ENCODE measurements at regions not wholly inside any gene's neighbourhood (a gene's known extent, or its start where the extent isn't known, plus 50 kb on each side); places are given as distances from the start of the nearest gene placed in this dataset.

GRCh38 chr3:95434491-95434890 lies 1371.6 kb downstream of the NSUN3 start:
- H3K4me3 ChIP-seq: no peak overlapping the region
- no peaks in the 10 kb centered on the region for H3K36me3 ChIP-seq
- DNase-seq: no peak
- H3K27me3 ChIP-seq: no peaks in the 10 kb centered on the region
- no peaks in the 10 kb centered on the region for H3K9me3 ChIP-seq

DNA sequence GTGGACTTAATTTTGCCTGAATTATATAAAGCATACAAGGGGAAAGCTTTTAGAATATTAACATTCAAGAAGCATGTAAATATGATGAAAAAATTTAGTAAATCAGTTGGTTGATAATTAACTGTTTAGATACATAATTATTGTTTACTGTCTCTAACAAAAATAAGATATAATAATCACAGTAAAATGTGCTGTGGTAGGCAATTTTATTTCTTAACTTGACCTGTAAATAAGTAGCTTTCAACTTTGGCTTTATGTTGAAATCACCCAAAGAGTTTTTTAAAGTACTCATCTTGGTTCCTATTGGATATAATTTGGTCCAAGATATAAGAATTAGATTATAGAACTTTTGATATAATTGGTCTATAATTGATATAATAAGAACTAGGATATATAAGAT lies 1374.5 kb downstream of the NSUN3 start:
- Histone ChIP-seq H3K9me3 (no peaks in the 10 kb centered on the region), H3K4me3 (no peak overlapping the region), H3K36me3 (no peaks in the 10 kb centered on the region), H3K27me3 (no peaks in the 10 kb centered on the region)
- no peak for DNase-seq

- no peak for DNase-seq
- no peaks in the 10 kb centered on the region for H3K9me3 ChIP-seq
- H3K27me3 ChIP-seq: no peaks in the 10 kb centered on the region
- no peak overlapping the region for H3K4me3 ChIP-seq
- no peaks in the 10 kb centered on the region for H3K36me3 ChIP-seq
These were observed 1375.4 kb downstream of the NSUN3 start for GRCh38 chr3:95438274-95438673.

DNA sequence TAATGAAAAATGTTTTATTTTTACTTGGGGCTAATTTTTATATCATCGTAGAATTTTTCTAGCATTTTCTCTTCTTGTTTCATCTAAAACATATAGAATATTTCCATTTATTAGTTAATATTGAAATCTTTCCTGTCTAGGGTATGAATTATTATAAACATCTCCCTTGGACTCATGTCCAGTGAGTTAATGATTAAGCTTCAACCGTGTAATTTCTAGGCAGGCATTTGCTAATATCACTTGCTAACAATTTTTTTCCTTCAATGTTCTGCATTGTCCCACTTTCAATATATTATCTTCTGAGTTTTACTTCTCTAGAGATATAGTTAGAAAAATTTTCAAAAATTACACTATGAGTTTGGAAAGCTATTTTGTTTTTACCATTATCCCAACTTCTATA lies 1371.6 kb upstream of the EPHA6 start:
- Histone ChIP-seq H3K27me3 (no peaks in the 10 kb centered on the region), H3K36me3 (no peaks in the 10 kb centered on the region), H3K4me3 (no peak overlapping the region), H3K9me3 (no peaks in the 10 kb centered on the region)
- DNase-seq: no peak

GRCh38 chr3:95449841-95450240 lies 1364.6 kb upstream of the EPHA6 start:
- Histone ChIP-seq H3K4me3 (no peak overlapping the region), H3K9me3 (no peaks in the 10 kb centered on the region), H3K36me3 (no peaks in the 10 kb centered on the region), H3K27me3 (no peaks in the 10 kb centered on the region)
- no peak for DNase-seq

DNA sequence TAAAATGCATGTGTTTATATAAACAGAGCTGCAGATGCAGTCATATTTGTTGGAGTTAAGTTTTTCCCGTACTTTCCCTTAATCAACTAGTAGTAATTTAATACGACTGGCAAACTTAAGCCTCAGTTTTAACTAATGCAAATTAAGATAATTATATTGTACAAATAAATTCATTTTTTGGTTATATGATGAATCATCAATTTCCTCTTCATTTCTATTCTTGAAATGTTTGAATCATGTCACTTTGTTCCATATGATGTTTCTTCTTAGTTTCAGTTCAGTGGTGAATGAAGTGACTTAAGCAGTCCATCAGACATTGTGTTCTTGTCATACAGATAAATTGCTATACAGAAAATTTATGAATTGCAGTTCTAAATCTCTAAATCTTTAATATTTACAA lies 1361.2 kb upstream of the EPHA6 start:
- DNase-seq: no peak
- Histone ChIP-seq H3K9me3 (no peaks in the 10 kb centered on the region), H3K27me3 (no peaks in the 10 kb centered on the region), H3K36me3 (no peaks in the 10 kb centered on the region), H3K4me3 (no peak overlapping the region; the same call in 1 of the 2 replicates)

GRCh38 chr3:95456835-95457234 lies 1357.6 kb upstream of the EPHA6 start:
- H3K27me3 ChIP-seq: no peaks in the 10 kb centered on the region
- DNase-seq: no peak
- no peaks in the 10 kb centered on the region for H3K9me3 ChIP-seq
- no peak overlapping the region for H3K4me3 ChIP-seq
- H3K36me3 ChIP-seq: no peaks in the 10 kb centered on the region

GRCh38 chr3:95459706-95460105 lies 1354.7 kb upstream of the EPHA6 start:
- H3K4me3 ChIP-seq: no peak overlapping the region

GRCh38 chr3:95460274-95460673 lies 1354.1 kb upstream of the EPHA6 start:
- H3K36me3 ChIP-seq: no peaks in the 10 kb centered on the region
- no peaks in the 10 kb centered on the region for H3K27me3 ChIP-seq
- no peak overlapping the region for H3K4me3 ChIP-seq
- no peak for DNase-seq
- H3K9me3 ChIP-seq: no peaks in the 10 kb centered on the region

More at GRCh38 chr3:95459706-95460105, 1354.7 kb upstream of the EPHA6 start:
- Histone ChIP-seq H3K27me3 (no peaks in the 10 kb centered on the region), H3K9me3 (no peaks in the 10 kb centered on the region), H3K36me3 (no peaks in the 10 kb centered on the region)
- no peak for DNase-seq

GRCh38 chr3:95462161-95462560 lies 1352.2 kb upstream of the EPHA6 start:
- no peaks in the 10 kb centered on the region for H3K36me3 ChIP-seq
- H3K4me3 ChIP-seq: no peak overlapping the region

DNA sequence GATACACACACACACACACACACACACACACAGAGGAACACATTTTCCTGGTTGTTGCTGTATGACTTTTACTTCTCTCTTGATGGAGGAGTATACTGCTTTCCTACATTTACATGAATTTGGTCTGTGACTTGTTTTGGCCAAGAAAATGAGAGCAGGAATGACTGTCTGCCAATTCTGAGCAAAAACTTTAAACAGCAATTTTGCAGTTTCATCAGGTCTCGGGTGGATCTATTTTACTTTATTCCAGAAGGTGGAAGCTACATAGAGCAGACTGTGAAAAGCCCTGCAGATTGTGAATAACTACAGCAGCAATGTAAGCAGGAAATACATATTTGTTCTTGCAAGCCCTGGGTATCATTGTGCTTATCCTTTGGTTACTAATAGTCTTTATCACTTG lies 1350.0 kb upstream of the EPHA6 start:
- Histone ChIP-seq H3K9me3 (no peaks in the 10 kb centered on the region), H3K36me3 (no peaks in the 10 kb centered on the region), H3K4me3 (no peak overlapping the region), H3K27me3 (no peaks in the 10 kb centered on the region)
- no peak for DNase-seq

More at GRCh38 chr3:95462161-95462560, 1352.2 kb upstream of the EPHA6 start:
- DNase-seq: no peak
- Histone ChIP-seq H3K27me3 (no peaks in the 10 kb centered on the region), H3K9me3 (no peaks in the 10 kb centered on the region)

- H3K36me3 ChIP-seq: no peaks in the 10 kb centered on the region
- DNase-seq: no peak
- no peaks in the 10 kb centered on the region for H3K27me3 ChIP-seq
- no peak overlapping the region for H3K4me3 ChIP-seq
- H3K9me3 ChIP-seq: no peaks in the 10 kb centered on the region
These were observed 1346.1 kb upstream of the EPHA6 start for GRCh38 chr3:95468331-95468730.

- no peak for DNase-seq
- Histone ChIP-seq H3K36me3 (no peaks in the 10 kb centered on the region), H3K9me3 (no peaks in the 10 kb centered on the region), H3K27me3 (no peaks in the 10 kb centered on the region), H3K4me3 (no peak overlapping the region)
These were observed 1340.1 kb upstream of the EPHA6 start for GRCh38 chr3:95474338-95474737.

DNA sequence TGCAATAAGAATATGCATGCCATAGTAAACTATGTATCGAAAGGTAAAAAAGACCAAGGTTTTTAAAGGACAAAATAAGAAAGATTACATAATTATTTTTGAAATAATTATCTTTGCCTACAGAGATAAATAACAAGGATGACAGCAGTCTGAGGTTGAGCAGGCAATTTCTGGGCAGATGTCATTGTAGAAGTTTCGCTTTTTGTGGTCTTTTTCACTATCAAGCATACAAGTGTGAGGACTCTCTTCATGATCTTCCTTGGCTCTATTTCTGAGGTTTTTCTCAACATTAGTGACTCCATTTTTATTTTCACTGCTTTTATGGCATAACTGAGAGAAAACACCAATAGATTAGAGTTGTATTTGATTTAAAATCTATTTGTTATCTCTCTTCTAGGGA lies 1337.9 kb upstream of the EPHA6 start:
- Histone ChIP-seq H3K4me3 (no peak overlapping the region), H3K36me3 (no peaks in the 10 kb centered on the region), H3K9me3 (no peaks in the 10 kb centered on the region), H3K27me3 (no peaks in the 10 kb centered on the region)
- DNase-seq: no peak

DNA sequence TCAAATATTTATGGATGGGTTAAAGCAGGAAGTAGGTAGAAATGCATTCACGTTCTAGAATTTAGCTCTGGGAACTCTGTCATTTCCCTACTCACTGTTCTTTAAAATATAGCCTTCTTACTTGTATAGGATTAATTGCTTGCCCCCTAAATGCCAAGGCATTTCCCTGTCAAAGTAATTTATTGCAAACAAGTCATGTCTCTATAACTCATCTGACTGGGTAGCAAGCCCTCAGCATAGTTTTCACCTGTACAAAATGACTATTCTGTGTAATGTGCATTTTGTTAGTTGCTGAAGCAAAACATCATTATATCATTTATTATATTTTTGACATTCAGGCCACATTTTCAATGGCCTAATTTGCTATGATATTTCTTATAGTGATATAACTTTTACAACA lies 1308.2 kb upstream of the EPHA6 start:
- DNase-seq: no peak
- no peak overlapping the region for H3K4me3 ChIP-seq
- H3K9me3 ChIP-seq: no peaks in the 10 kb centered on the region
- H3K36me3 ChIP-seq: no peaks in the 10 kb centered on the region
- no peaks in the 10 kb centered on the region for H3K27me3 ChIP-seq

GRCh38 chr3:95508124-95508523 lies 1306.3 kb upstream of the EPHA6 start:
- Histone ChIP-seq H3K36me3 (no peaks in the 10 kb centered on the region), H3K4me3 (no peak overlapping the region), H3K9me3 (no peaks in the 10 kb centered on the region), H3K27me3 (no peaks in the 10 kb centered on the region)
- no peak for DNase-seq

DNA sequence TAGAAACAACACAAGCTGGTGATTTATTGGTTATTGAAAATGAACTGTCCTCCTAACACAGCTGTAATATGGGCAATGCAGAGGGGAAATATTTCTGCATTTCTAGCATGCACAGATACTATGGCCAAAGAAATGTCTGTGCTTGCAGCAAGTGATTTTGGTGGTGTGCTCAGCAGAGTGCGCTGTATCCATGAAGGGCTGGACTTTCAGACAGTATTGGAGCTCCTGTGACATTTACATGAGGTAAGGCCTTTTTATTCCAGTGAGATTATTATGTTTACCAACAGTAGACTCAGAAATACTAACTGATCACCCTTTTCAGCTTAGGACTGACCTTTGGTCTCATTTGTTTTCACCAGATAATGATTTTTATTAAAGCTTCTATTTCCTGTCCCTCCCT lies 1302.6 kb upstream of the EPHA6 start:
- Histone ChIP-seq H3K4me3 (no peak overlapping the region), H3K36me3 (no peaks in the 10 kb centered on the region), H3K9me3 (no peaks in the 10 kb centered on the region), H3K27me3 (no peaks in the 10 kb centered on the region)
- no peak for DNase-seq

DNA sequence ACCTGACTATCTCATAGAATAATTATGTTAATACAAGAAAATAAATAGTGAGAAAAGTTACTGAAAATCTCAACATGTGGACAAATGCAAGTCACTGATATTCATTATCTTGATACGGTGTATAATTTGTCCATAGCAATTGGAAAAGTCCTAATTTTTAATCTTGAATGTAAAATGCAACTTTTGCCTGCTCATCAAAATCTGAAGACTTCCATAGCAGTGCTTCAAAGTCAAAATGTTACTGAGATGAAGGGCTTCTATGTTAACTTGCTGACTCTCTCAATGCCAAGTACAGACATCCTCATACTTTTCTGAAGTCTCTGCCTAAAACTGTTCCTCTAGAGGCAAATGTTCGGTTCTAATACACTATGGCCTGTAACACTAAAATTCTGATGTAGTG lies 1300.1 kb upstream of the EPHA6 start:
- DNase-seq: no peak
- Histone ChIP-seq H3K27me3 (no peaks in the 10 kb centered on the region), H3K9me3 (no peaks in the 10 kb centered on the region), H3K36me3 (no peaks in the 10 kb centered on the region), H3K4me3 (no peak overlapping the region)

- no peaks in the 10 kb centered on the region for H3K36me3 ChIP-seq
These were observed 1293.0 kb upstream of the EPHA6 start for GRCh38 chr3:95521396-95521795.

More at GRCh38 chr3:95521396-95521795, 1293.0 kb upstream of the EPHA6 start:
- Histone ChIP-seq H3K27me3 (no peaks in the 10 kb centered on the region), H3K4me3 (no peak overlapping the region), H3K9me3 (no peaks in the 10 kb centered on the region)
- DNase-seq: no peak
